Body of pancreas (tissue), 4 donors: ENCODE measurements at regions not wholly inside any gene's neighbourhood (a gene's known extent, or its start where the extent isn't known, plus 50 kb on each side); places are given as distances from the start of the nearest gene placed in this dataset.

Experiments
- POLR2A ChIP-seq, 3 donors: fragments of 450-650 bp; IDR thresholded peaks; one replicate each; pipeline ENCODE4 v1.6.1; 2016; ENCODE audit warnings: antibody characterized with exemption in 3 of 3, mild to moderate bottlenecking in 2 of 3
- TF ChIP-seq, protein P1 (sequence below), 7 experiments: fragments of 450-650 bp in 4 of 7; fragments of 200-600 bp in 3 of 7; sonication (generic) in 3 of 7; IDR thresholded peaks; one replicate each; pipeline ENCODE4 v1.5.1; 2016 to 2019; ENCODE audit warnings: antibody characterized with exemption in 7 of 7

DNA sequence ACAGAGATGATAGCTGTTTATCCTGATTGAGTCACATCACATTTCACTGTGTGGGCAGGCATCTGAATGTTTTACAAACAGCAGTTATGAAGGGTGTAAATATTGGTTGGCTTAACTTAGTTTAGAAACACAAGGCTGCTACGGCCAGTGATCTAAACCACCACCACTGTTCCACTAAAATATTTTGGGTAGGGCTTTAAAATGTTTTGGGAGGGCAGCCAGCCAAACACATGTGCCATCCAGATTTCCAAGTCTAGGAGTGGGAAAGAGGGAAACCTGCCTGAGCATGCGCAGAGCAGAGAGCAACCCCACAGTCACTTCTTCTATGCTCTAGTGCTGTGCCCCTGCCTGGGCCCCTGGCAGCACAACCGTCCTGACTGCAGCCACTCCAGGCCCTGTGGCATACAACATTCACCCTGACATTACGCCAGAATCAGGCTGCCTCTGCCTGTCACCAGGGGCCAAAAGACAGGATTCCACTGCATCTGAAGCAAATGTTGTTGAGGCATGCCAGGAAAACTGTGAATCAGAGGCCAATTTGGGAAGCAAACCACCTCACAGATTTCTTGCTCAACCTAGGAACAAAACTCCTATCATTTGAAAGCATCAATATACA is 74.8 kb upstream of the COL5A2 start:
- TF ChIP-seq, protein P1, sequence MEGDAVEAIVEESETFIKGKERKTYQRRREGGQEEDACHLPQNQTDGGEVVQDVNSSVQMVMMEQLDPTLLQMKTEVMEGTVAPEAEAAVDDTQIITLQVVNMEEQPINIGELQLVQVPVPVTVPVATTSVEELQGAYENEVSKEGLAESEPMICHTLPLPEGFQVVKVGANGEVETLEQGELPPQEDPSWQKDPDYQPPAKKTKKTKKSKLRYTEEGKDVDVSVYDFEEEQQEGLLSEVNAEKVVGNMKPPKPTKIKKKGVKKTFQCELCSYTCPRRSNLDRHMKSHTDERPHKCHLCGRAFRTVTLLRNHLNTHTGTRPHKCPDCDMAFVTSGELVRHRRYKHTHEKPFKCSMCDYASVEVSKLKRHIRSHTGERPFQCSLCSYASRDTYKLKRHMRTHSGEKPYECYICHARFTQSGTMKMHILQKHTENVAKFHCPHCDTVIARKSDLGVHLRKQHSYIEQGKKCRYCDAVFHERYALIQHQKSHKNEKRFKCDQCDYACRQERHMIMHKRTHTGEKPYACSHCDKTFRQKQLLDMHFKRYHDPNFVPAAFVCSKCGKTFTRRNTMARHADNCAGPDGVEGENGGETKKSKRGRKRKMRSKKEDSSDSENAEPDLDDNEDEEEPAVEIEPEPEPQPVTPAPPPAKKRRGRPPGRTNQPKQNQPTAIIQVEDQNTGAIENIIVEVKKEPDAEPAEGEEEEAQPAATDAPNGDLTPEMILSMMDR (IDR thresholded peaks at IDR 0.05) = no peak
- no peak for TF ChIP-seq POLR2A (IDR thresholded peaks at IDR 0.05)
